ENCODE measurements at regions not wholly inside any gene's neighbourhood (a gene's known extent, or its start where the extent isn't known, plus 50 kb on each side); places are given as distances from the start of the nearest gene placed in this dataset.

DNA sequence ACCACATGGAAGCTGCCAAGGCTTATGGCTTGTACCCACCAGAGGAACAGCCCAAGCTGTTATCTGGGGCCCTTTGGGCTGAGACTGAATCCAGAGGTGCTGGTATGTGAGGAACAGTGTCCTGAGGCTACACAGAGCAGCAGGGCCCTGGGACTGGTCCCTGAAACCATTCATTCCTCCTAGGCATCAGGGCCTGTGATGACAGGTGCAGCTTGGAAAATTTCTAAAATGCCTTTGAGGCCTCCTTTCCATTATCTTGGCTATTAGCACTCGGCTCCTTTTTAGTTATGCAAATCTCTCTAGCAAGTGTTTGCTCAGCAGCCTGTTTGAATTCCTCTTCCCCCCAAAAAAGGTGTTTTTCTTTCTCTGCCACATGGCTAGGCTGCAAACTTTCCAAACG is 1151.7 kb upstream of the LRRN3 start:
- ChIA-PET CTCF (no interaction called here), POLR2A (ENCODE audit: unreplicated experiment) (no interaction called here)
- no peak overlapping the region for H2BK20ac ChIP-seq (ENCODE audit: low read depth, low read length)
- DNase-seq (no peak), ATAC-seq (ENCODE audit: low read depth) (no peak)
- TF ChIP-seq MAFK (IDR thresholded peaks at IDR 0.05; ENCODE audit: low read depth, low read length) (no peak), ELK1 (IDR thresholded peaks at IDR 0.05; ENCODE audit: borderline replicate concordance, low read depth, low read length) (no peak), MXI1 (IDR thresholded peaks at IDR 0.05; ENCODE audit: borderline replicate concordance, low read depth, low read length) (no peak), RAD21 (IDR thresholded peaks at IDR 0.05; ENCODE audit: low read length) (no peak), RFX5 (IDR thresholded peaks at IDR 0.05; ENCODE audit: low read depth, low read length) (no peak), CTCF (conservative IDR thresholded peaks at IDR 0.05; ENCODE audit: low read depth, low read length) (no peak), RCOR1 (IDR thresholded peaks at IDR 0.05; ENCODE audit: insufficient replicate concordance, low read length) (no peak), NFE2L2 (IDR thresholded peaks at IDR 0.05; ENCODE audit: low read depth, low read length) (no peak), POLR2A (IDR thresholded peaks at IDR 0.05; ENCODE audit: low read depth, low read length) (no peak), CEBPB (IDR thresholded peaks at IDR 0.05; ENCODE audit: low read depth, low read length) (no peak), MAZ (IDR thresholded peaks at IDR 0.05; ENCODE audit: borderline replicate concordance, low read depth, low read length) (no peak), SMC3 (IDR thresholded peaks at IDR 0.05; ENCODE audit: low read depth, low read length) (no peak), FOS (IDR thresholded peaks at IDR 0.05; ENCODE audit: low read depth, low read length) (no peak)
- TF ChIP-seq, protein P1, sequence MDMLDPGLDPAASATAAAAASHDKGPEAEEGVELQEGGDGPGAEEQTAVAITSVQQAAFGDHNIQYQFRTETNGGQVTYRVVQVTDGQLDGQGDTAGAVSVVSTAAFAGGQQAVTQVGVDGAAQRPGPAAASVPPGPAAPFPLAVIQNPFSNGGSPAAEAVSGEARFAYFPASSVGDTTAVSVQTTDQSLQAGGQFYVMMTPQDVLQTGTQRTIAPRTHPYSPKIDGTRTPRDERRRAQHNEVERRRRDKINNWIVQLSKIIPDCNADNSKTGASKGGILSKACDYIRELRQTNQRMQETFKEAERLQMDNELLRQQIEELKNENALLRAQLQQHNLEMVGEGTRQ (IDR thresholded peaks at IDR 0.05; ENCODE audit: low read depth, low read length): no peak
- no peak overlapping the region for H2AFZ ChIP-seq (replicated peaks; ENCODE audit: low read length, poor library complexity)
- no peak overlapping the region for H3K4me3 ChIP-seq (ENCODE audit: insufficient read depth, low read depth, low read length)
- H4K8ac ChIP-seq (ENCODE audit: low read depth in 2 of 2, low read length in 2 of 2): no peak overlapping the region
- H3K27ac ChIP-seq (ENCODE audit: insufficient read depth, low read length): no peak overlapping the region
- H4K5ac ChIP-seq (ENCODE audit: low read depth, low read length): no peak overlapping the region
- intact Hi-C loops (cut with micrococcal nuclease): no loop called here
- H2AK5ac ChIP-seq (ENCODE audit: low read depth, low read length): no peak overlapping the region
- dilution Hi-C loops (cut with HindIII; ENCODE audit: low sequenced_read_pairs, unreplicated experiment): no loop called here
- H3K14ac ChIP-seq (replicated peaks; ENCODE audit: low read depth, low read length): no peak overlapping the region
- H3K9ac ChIP-seq (ENCODE audit: low read depth, low read length): no peak overlapping the region
- no peaks in the 10 kb centered on the region for H3K9me1 ChIP-seq (ENCODE audit: insufficient read depth, low read length)
- H3K9me3 ChIP-seq (ENCODE audit: control insufficient read depth, insufficient read depth, low read length): peaks cover 2% of the 10 kb centered on the region
- no peak overlapping the region for H2BK5ac ChIP-seq (ENCODE audit: low read depth, low read length, poor library complexity, severe bottlenecking)
- H2AK9ac ChIP-seq (replicated peaks; ENCODE audit: low read depth, low read length, poor library complexity): no peak overlapping the region
- no peak overlapping the region for H3K18ac ChIP-seq (ENCODE audit: low read depth, low read length)
- no peaks in the 10 kb centered on the region for H4K20me1 ChIP-seq (ENCODE audit: insufficient read depth, low read length)
- H3K4me2 ChIP-seq (ENCODE audit: low read depth, low read length): no peak overlapping the region
- H3K56ac ChIP-seq (ENCODE audit: extremely low read depth, insufficient read depth, low read length): no peak overlapping the region
- no peaks in the 10 kb centered on the region for H3K79me1 ChIP-seq (ENCODE audit: low read depth in 1 of 2, low read length in 2 of 2)
- WGBS, 2 experiments (ENCODE audit: extremely low coverage in 2 of 2, insufficient read length in 1 of 2): 29% methylated on average over 2 of the region's 2 CpGs; no CpG with 5 or more reads in 1 of the 2 experiments
- in situ Hi-C loops (cut with MboI; ENCODE audit: low sequenced_read_pairs): no loop called here
- no peak overlapping the region for H3K23ac ChIP-seq (ENCODE audit: low read depth, low read length)
- no peak overlapping the region for H2BK15ac ChIP-seq (ENCODE audit: low read depth, low read length)
- no peaks in the 10 kb centered on the region for H3K27me3 ChIP-seq (ENCODE audit: control insufficient read depth, insufficient read depth, low read length)
- H3K4ac ChIP-seq (ENCODE audit: low read depth, low read length): no peak overlapping the region
- no peak overlapping the region for H2BK120ac ChIP-seq (ENCODE audit: low read depth, low read length)
- no peaks in the 10 kb centered on the region for H3K36me3 ChIP-seq (ENCODE audit: control insufficient read depth, insufficient read depth, low read length)
- BruUV-seq (replicated peaks): no TSS peak
- H3K4me1 ChIP-seq (ENCODE audit: control insufficient read depth, insufficient read depth, low read length): no peaks in the 10 kb centered on the region
- no peak overlapping the region for H4K91ac ChIP-seq (ENCODE audit: insufficient read depth, low read depth, low read length)
